H1 (cell line): ENCODE measurements at regions not wholly inside any gene's neighbourhood (a gene's known extent, or its start where the extent isn't known, plus 50 kb on each side); places are given as distances from the start of the nearest gene placed in this dataset.

ENCODE experiments used
- CTCF ChIA-PET: fragments of 300-600 bp; sonication (Branson Sonifier 250); formaldehyde crosslinking; loops from one replicate; lab custom pipeline; 2021; ENCODE audit not compliant: partially characterized antibody; lab: Charles Lee
- POLR2A ChIA-PET: fragments of 300-600 bp; sonication (Branson Sonifier 250); formaldehyde crosslinking; loops from one replicate; lab custom pipeline; 2021; ENCODE audit warnings: inconsistent platforms; ENCODE audit not compliant: partially characterized antibody; lab: Charles Lee
- DNase-seq, 2 experiments: peaks; one replicate each; pipeline versions ENCODE4 v3.0.0 to v3.0.0-alpha.2; 2010 to 2022; ENCODE audit warnings: low spot score in 2 of 2, low read depth in 1 of 2, mixed read lengths in 1 of 2
- FAIRE-seq: peaks from 2 replicates; lab custom pipeline; 2011; peaks lifted over from hg19 to GRCh38; lab: Jason Lieb, UNC
- H2AFZ ChIP-seq: 2 replicates; pipeline ENCODE4 v1.8.1; 2012; ENCODE audit warnings: low read length, inconsistent platforms
- H2AK5ac ChIP-seq: 2 replicates; pipeline ENCODE4 v1.6.1; 2013; ENCODE audit warnings: low read depth, low read length
- H2BK120ac ChIP-seq: replicated peaks from 2 replicates; pipeline ENCODE3; 2013; ENCODE audit warnings: low read depth, low read length, inconsistent platforms
- H2BK12ac ChIP-seq: 2 replicates; pipeline ENCODE4 v1.6.1; 2013; ENCODE audit warnings: low read depth, low read length
- H2BK15ac ChIP-seq: 2 replicates; pipeline ENCODE4 v1.6.1; 2013; ENCODE audit warnings: low read length
- H2BK20ac ChIP-seq: 2 replicates; pipeline ENCODE4 v1.6.1; 2013; ENCODE audit warnings: low read length
- H2BK5ac ChIP-seq: 2 replicates; pipeline ENCODE4 v1.6.1; 2013; ENCODE audit warnings: low read depth, low read length
- H3K14ac ChIP-seq: 2 replicates; pipeline ENCODE4 v1.6.1; 2013; ENCODE audit warnings: inconsistent platforms; ENCODE audit not compliant: insufficient read length
- H3K18ac ChIP-seq: 2 replicates; pipeline ENCODE4 v1.6.1; 2013; ENCODE audit warnings: low read length; ENCODE audit errors: extremely low read depth
- H3K23ac ChIP-seq: 2 replicates; pipeline ENCODE4 v1.6.1; 2013; ENCODE audit warnings: inconsistent platforms; ENCODE audit not compliant: insufficient read length
- H3K23me2 ChIP-seq: 2 replicates; pipeline ENCODE4 v1.6.1; 2013; ENCODE audit warnings: low read depth, low read length
- H3K27ac ChIP-seq: 2 replicates; pipeline ENCODE4 v1.6.1; 2011; ENCODE audit warnings: low read depth, low read length, inconsistent platforms
- H3K27me3 ChIP-seq, 4 experiments: replicated peaks in 1 of 4; 1 replicate in 1 of 4; 2 replicates in 3 of 4; pipeline versions ENCODE4 v1.6.1 to v1.8.1; 2011 to 2013; ENCODE audit warnings: low read length in 3 of 4, mild to moderate bottlenecking in 3 of 4, inconsistent platforms in 2 of 4, mixed read lengths in 2 of 4, moderate library complexity in 1 of 4; ENCODE audit not compliant: control insufficient read depth in 3 of 4, insufficient read depth in 3 of 4; ENCODE audit errors: extremely low read depth in 1 of 4
- H3K36me3 ChIP-seq, 4 experiments: 2 replicates each; pipeline versions ENCODE4 v1.6.1 to v1.8.1; 2011 to 2013; ENCODE audit warnings: mild to moderate bottlenecking in 4 of 4, low read length in 3 of 4, moderate library complexity in 2 of 4, control low read depth in 1 of 4, inconsistent platforms in 1 of 4; ENCODE audit not compliant: insufficient read depth in 4 of 4, control insufficient read depth in 2 of 4
- H3K4ac ChIP-seq: replicated peaks from 2 replicates; pipeline ENCODE3; 2013; ENCODE audit warnings: low read length, low read depth, mixed read lengths, inconsistent platforms; ENCODE audit not compliant: insufficient read length
- H3K4me1 ChIP-seq, 4 experiments: replicated peaks in 1 of 4; 1 replicate in 1 of 4; 2 replicates in 3 of 4; pipeline versions ENCODE4 v1.6.1 to v1.8.1; 2011 to 2013; ENCODE audit warnings: low read length in 3 of 4, inconsistent platforms in 2 of 4, mixed read lengths in 1 of 4; ENCODE audit not compliant: insufficient read depth in 4 of 4, control insufficient read depth in 3 of 4
- H3K4me2 ChIP-seq, 2 experiments: 2 replicates each; pipeline versions ENCODE4 v1.6.1 to v1.8.1; 2011 to 2013; ENCODE audit warnings: low read depth in 2 of 2, low read length in 2 of 2, control low read depth in 1 of 2, inconsistent platforms in 1 of 2, mild to moderate bottlenecking in 1 of 2; ENCODE audit not compliant: insufficient read depth in 1 of 2
- H3K4me3 ChIP-seq, 4 experiments: fragments of 200-600, 300-600 bp in 1 of 4; sonication (generic), shearing (Covaris generic), sonication (Bioruptor Twin) in 1 of 4; 2 replicates each; pipeline versions ENCODE4 v1.5.1 to v1.8.1; 2011 to 2016; ENCODE audit warnings: low read length in 4 of 4, low read depth in 3 of 4, control low read depth in 2 of 4, inconsistent platforms in 2 of 4, mild to moderate bottlenecking in 2 of 4, mixed read lengths in 1 of 4, moderate library complexity in 1 of 4; ENCODE audit not compliant: insufficient read depth in 2 of 4; ENCODE audit errors: extremely low read depth in 1 of 4
- H3K56ac ChIP-seq: replicated peaks from 2 replicates; pipeline ENCODE3; 2013; ENCODE audit warnings: low read depth, mild to moderate bottlenecking, mixed read lengths, low read length, inconsistent platforms; ENCODE audit not compliant: insufficient read length
- H3K79me1 ChIP-seq: 2 replicates; pipeline ENCODE4 v1.6.1; 2013; ENCODE audit warnings: low read depth, low read length, control low read depth
- H3K79me2 ChIP-seq, 2 experiments: 2 replicates each; pipeline versions ENCODE4 v1.6.1 to v1.8.1; 2012 to 2013; ENCODE audit warnings: low read length in 2 of 2, mild to moderate bottlenecking in 2 of 2, inconsistent platforms in 1 of 2; ENCODE audit not compliant: insufficient read depth in 2 of 2, control insufficient read depth in 1 of 2
- H3K9ac ChIP-seq, 4 experiments: replicated peaks in 1 of 4; 1 replicate in 1 of 4; 2 replicates in 3 of 4; pipeline versions ENCODE4 v1.6.1 to v1.8.1; 2011 to 2013; ENCODE audit warnings: low read depth in 3 of 4, low read length in 3 of 4, control low read depth in 2 of 4, mild to moderate bottlenecking in 2 of 4, moderate library complexity in 2 of 4, inconsistent platforms in 1 of 4; ENCODE audit errors: extremely low read depth in 1 of 4
- H3K9me3 ChIP-seq, 2 experiments: 2 replicates each; pipeline versions ENCODE4 v1.6.1 to v1.8.1; 2012 to 2013; ENCODE audit warnings: mild to moderate bottlenecking in 2 of 2, moderate library complexity in 2 of 2, control low read depth in 1 of 2, inconsistent platforms in 1 of 2, low read depth in 1 of 2, low read length in 1 of 2, mixed read lengths in 1 of 2; ENCODE audit not compliant: insufficient read depth in 2 of 2
- H4K20me1 ChIP-seq, 2 experiments: replicated peaks in 1 of 2; 2 replicates each; pipeline versions ENCODE3 to v1.8.1; 2011 to 2013; ENCODE audit warnings: inconsistent platforms in 2 of 2, low read length in 2 of 2, mild to moderate bottlenecking in 1 of 2; ENCODE audit not compliant: insufficient read depth in 2 of 2, control insufficient read depth in 1 of 2
- H4K5ac ChIP-seq: 2 replicates; pipeline ENCODE4 v1.6.1; 2013; ENCODE audit warnings: low read length, low read depth, mixed read lengths, inconsistent platforms; ENCODE audit not compliant: insufficient read length
- H4K8ac ChIP-seq: 2 replicates; pipeline ENCODE4 v1.8.0; 2013; ENCODE audit warnings: mild to moderate bottlenecking, moderate library complexity, low read length, inconsistent platforms; ENCODE audit not compliant: insufficient read depth; ENCODE audit errors: extremely low read depth
- H4K91ac ChIP-seq: replicated peaks from 2 replicates; pipeline ENCODE3; 2013; ENCODE audit warnings: low read length, mixed read lengths, inconsistent platforms; ENCODE audit not compliant: insufficient read length
- BRCA1 ChIP-seq: IDR thresholded peaks from 2 replicates; pipeline ENCODE4 v1.6.1; 2012; ENCODE audit warnings: low read depth, low read length, improper control_type of control experiment
- CTBP2 ChIP-seq: IDR thresholded peaks from 2 replicates; pipeline ENCODE4 v1.7.0; 2011; ENCODE audit warnings: borderline replicate concordance, mild to moderate bottlenecking, moderate library complexity, mixed read lengths, low read length; ENCODE audit not compliant: insufficient read depth, insufficient read length
- KDM1A ChIP-seq: fragments of 200-600, 300-600 bp; sonication (generic); IDR thresholded peaks from 2 replicates; pipeline ENCODE4 v1.7.1; 2016; ENCODE audit warnings: mild to moderate bottlenecking, low read length, borderline replicate concordance
- KDM5A ChIP-seq: fragments of 200-600 bp; IDR thresholded peaks from 2 replicates; pipeline ENCODE4 v1.7.1; 2012; ENCODE audit warnings: mild to moderate bottlenecking, low read length, inconsistent platforms, mixed read lengths
- RAD21 ChIP-seq, 2 experiments: IDR thresholded peaks in 1 of 2; conservative IDR thresholded peaks in 1 of 2; 2 replicates each; pipeline ENCODE4 v1.6.1; 2011; ENCODE audit warnings: low read depth in 2 of 2, low read length in 2 of 2, improper control_type of control experiment in 1 of 2, inconsistent platforms in 1 of 2, mild to moderate bottlenecking in 1 of 2, moderate library complexity in 1 of 2
- SIN3A ChIP-seq, 2 experiments: IDR thresholded peaks in 1 of 2; conservative IDR thresholded peaks in 1 of 2; 2 replicates each; pipeline ENCODE4 v1.6.1; 2011 to 2012; ENCODE audit warnings: low read length in 2 of 2, improper control_type of control experiment in 1 of 2, low read depth in 1 of 2, mild to moderate bottlenecking in 1 of 2
- SRF ChIP-seq: IDR thresholded peaks from 2 replicates; pipeline ENCODE4 v1.6.1; 2011; ENCODE audit warnings: mild to moderate bottlenecking, low read depth, low read length, moderate library complexity
- TAF1 ChIP-seq: IDR thresholded peaks from 2 replicates; pipeline ENCODE4 v1.6.1; 2011; ENCODE audit warnings: mild to moderate bottlenecking, low read depth, low read length
- WGBS, 2 experiments: shearing (Covaris generic) in 1 of 2; methylation state at CpG; one replicate each; pipeline versions ENCODE4 v1.1.6 to v1.1.7; 2013 to 2015; ENCODE audit warnings: low lambda C conversion rate in 2 of 2, mixed read lengths in 2 of 2, inconsistent platforms in 1 of 2, low coverage in 1 of 2, missing lambda C conversion rate in 1 of 2; ENCODE audit not compliant: insufficient replicate concordance in 2 of 2, insufficient coverage in 1 of 2, insufficient read length in 1 of 2; ENCODE audit errors: extremely low coverage in 1 of 2, missing lambda C conversion rate in 1 of 2; 5-methylcytosine and 5-hydroxymethylcytosine counted together
- TF ChIP-seq, protein P1 (sequence below): IDR thresholded peaks from 2 replicates; pipeline ENCODE4 v1.6.1; 2012; ENCODE audit warnings: inconsistent platforms
- TF ChIP-seq, protein P2 (sequence below): IDR thresholded peaks from 2 replicates; pipeline ENCODE4 v1.6.1; 2012; ENCODE audit warnings: low read length, inconsistent platforms
- TF ChIP-seq, protein P3 (sequence below): IDR thresholded peaks from 2 replicates; pipeline ENCODE4 v1.6.1; 2011; ENCODE audit warnings: low read depth, mild to moderate bottlenecking, low read length; ENCODE audit not compliant: insufficient read depth

DNA sequence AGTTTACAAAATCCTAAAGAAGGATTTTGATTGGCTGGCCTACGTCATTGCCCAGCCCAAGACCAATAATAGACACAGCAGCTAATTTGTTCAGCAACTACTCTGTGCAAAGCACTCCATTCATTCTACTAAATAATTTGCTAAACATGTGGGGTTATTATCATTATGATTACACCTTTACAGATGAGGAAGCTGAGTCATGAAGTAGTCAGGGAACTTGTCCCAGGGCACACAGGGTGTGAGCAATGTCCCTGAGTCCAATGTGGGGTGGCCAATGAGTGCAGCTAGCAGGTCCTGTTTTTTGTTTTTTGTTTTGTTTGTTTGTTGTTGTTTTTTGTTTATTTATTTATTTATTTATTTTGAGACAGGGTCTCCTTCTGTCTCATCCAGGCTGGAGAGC is 183.6 kb downstream of the ABHD5 start:
- Histone ChIP-seq H4K91ac (no peak overlapping the region), H3K9me3 (peaks cover 0 to 4% of the 10 kb centered on the region in 2 experiments; a peak in 1 of 4 replicates), H3K14ac (no peak overlapping the region), H2BK15ac (no peak overlapping the region), H3K23ac (no peak overlapping the region), H3K4me1 (peaks cover 2 to 10% (median 3%) of the 10 kb centered on the region in 4 experiments; a peak in 6 of 7 replicates), H3K79me1 (no peaks in the 10 kb centered on the region), H4K20me1 (no peaks in the 10 kb centered on the region), H2BK120ac (no peak overlapping the region), H2AK5ac (no peak overlapping the region), H2AFZ (no peak overlapping the region), H3K18ac (no peak overlapping the region; the same call in 1 of the 2 replicates), H3K27ac (no peak overlapping the region), H3K36me3 (no peaks in the 10 kb centered on the region), H4K8ac (no peak overlapping the region), H3K23me2 (no peaks in the 10 kb centered on the region), H3K27me3 (no peaks in the 10 kb centered on the region), H3K4me3 (no peak overlapping the region), H2BK20ac (no peak overlapping the region; the same call in 1 of the 2 replicates), H2BK12ac (no peak overlapping the region), H3K56ac (no peak overlapping the region), H3K4ac (no peak overlapping the region), H3K4me2 (no peak overlapping the region), H2BK5ac (no peak overlapping the region), H3K79me2 (no peaks in the 10 kb centered on the region), H4K5ac (no peak overlapping the region), H3K9ac (no peak overlapping the region)
- CTCF ChIA-PET: interaction anchor here (0.6 to 1.8 kb wide), 7 partner anchors 10 to 331 kb away, joined by 3 to 12 read pairs (median 3); no protein-coding TSS in a partner anchor
- WGBS, 2 experiments: 83% methylated on average over 1 of the region's 1 CpG; no CpG with 5 or more reads in 1 of the 2 experiments
- POLR2A ChIA-PET: interaction anchor here (0.8 kb wide), 1 partner anchor 14 kb away, joined by 3 read pairs; no protein-coding TSS in a partner anchor
- FAIRE-seq (no peak), DNase-seq (no peak)
- TF ChIP-seq BRCA1: no peak
- no peak for TF ChIP-seq SIN3A (conservative IDR thresholded peaks at IDR 0.05 in 1 of 2, IDR thresholded peaks at IDR 0.05 in 1 of 2; ENCODE audit: low read depth in 1 of 2, low read length in 2 of 2)
- TF ChIP-seq TAF1: no peak
- no peak for TF ChIP-seq CTBP2
- TF ChIP-seq RAD21 (IDR thresholded peaks at IDR 0.05 in 1 of 2, conservative IDR thresholded peaks at IDR 0.05 in 1 of 2; ENCODE audit: low read depth in 2 of 2, low read length in 2 of 2): no peak
- no peak for TF ChIP-seq SRF
- TF ChIP-seq, protein P1, sequence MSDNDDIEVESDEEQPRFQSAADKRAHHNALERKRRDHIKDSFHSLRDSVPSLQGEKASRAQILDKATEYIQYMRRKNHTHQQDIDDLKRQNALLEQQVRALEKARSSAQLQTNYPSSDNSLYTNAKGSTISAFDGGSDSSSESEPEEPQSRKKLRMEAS: no peak
- TF ChIP-seq KDM5A: no peak
- TF ChIP-seq, protein P2, sequence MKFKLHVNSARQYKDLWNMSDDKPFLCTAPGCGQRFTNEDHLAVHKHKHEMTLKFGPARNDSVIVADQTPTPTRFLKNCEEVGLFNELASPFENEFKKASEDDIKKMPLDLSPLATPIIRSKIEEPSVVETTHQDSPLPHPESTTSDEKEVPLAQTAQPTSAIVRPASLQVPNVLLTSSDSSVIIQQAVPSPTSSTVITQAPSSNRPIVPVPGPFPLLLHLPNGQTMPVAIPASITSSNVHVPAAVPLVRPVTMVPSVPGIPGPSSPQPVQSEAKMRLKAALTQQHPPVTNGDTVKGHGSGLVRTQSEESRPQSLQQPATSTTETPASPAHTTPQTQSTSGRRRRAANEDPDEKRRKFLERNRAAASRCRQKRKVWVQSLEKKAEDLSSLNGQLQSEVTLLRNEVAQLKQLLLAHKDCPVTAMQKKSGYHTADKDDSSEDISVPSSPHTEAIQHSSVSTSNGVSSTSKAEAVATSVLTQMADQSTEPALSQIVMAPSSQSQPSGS: no peak
- TF ChIP-seq, protein P3, sequence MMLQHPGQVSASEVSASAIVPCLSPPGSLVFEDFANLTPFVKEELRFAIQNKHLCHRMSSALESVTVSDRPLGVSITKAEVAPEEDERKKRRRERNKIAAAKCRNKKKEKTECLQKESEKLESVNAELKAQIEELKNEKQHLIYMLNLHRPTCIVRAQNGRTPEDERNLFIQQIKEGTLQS: no peak
- TF ChIP-seq KDM1A: no peak
